T-helper 2 cell (primary cell): ENCODE measurements at regions not wholly inside any gene's neighbourhood (a gene's known extent, or its start where the extent isn't known, plus 50 kb on each side); places are given as distances from the start of the nearest gene placed in this dataset.

ENCODE experiments used
- DNase-seq, 5 experiments: peaks; one replicate each; pipeline versions ENCODE4 v3.0.0 to v3.0.0-alpha.2; 2012 to 2022

DNA sequence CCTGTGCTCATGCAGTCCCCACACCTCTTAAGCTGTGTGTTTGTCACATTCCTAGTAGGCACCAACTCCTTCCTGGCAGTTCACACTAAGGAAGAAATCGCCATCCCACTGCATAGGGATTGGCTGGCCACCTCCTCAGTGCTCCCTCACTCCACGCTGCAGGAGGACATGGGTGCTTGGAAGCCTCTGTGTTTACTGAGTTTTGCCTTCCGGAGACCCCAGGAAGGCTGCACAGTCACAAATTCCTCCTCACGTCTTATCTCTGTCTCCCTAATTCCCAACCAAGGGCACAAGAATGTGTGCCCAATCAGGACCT is 93.8 kb upstream of the GALNT2 start:
- DNase-seq = no peak

DNA sequence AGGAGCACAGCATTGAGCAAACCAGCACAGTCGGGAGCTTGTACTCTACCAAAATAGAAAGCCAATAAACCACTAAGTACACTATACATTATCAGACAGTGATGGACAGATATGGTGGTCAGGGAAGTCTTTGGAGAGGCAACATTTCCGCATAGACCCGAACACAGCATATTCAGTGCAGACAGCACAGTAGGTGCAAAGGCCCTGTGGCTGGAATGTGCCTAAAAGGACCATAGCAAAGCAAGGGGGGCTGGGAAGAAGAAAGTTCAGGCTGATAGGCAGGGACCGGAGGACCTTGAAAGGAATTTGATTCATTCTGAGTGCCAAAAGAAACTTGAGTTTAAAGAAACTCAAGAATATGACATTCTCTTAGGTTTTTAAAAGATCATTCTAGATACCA is 92.0 kb upstream of the GALNT2 start:
- DNase-seq = no peak

DNA sequence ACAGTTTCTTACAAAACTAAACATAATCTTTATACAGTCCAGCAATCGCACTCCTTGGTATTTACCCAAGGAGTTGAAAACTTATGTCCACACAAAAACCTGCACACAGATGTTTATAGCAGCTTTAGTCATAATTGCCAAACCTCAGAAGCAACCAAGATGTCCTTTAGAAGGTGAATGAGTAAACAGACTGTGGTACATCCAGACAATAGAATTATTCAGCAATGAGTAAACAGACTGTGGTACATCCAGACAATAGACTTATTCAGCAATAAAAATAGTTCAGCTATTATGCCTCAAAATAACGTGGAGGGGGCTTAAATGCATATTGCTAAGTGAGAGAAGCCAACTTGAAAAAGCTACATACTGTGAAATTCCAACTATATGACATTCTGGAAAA is 87.0 kb upstream of the GALNT2 start:
- no peak for DNase-seq

DNA sequence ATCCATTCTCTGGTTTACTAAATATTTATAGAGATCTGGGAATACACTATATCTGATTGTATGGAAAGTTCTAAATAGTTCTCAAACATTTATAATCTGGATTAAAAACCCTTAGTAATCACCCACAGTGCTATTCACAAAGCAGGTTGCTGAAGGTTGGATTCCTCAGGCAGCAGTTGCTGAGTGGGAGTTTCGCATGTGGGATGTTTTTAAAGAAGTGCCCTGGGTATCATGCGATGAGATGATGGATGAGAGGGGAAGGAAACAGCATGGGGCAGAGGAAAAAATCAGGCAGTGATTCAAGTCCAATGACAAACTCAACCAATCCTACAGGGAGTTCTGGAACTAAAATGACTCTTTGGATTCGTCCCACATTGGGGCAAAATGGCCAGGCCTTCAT is 85.3 kb upstream of the GALNT2 start:
- no peak for DNase-seq

DNA sequence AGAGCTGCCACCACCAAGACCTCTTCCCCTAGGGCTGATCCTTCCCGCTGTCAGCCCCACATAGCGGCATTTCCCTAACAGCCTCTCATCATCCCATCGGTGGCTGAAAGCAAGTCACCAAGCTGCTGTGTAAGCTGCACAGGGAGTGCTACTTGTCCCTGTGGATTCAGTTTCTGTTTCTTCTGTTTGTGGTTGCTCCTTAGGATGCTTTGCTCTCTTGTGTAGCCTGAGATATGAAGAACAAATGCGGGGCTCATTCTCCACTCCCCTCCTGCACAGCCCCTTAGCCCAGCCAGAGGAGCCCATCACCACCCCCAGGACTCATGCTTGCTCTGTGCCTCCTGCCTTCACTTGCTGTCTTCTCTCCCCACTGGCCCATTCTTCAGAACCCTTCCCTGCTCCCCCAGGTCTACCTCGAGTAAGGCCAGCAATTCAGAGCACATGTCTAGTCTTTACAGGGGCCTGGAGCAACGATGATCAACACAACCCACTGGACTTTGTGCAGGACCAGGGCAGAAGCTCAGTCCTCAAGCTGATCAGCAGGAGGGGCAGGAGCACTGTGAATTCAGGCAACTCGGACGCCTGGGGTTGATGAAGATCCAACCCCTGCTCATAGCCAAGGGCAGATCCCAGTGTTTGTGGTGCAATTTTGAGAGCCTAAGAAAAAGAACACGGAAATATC is 82.6 kb upstream of the GALNT2 start:
- DNase-seq = no peak

DNA sequence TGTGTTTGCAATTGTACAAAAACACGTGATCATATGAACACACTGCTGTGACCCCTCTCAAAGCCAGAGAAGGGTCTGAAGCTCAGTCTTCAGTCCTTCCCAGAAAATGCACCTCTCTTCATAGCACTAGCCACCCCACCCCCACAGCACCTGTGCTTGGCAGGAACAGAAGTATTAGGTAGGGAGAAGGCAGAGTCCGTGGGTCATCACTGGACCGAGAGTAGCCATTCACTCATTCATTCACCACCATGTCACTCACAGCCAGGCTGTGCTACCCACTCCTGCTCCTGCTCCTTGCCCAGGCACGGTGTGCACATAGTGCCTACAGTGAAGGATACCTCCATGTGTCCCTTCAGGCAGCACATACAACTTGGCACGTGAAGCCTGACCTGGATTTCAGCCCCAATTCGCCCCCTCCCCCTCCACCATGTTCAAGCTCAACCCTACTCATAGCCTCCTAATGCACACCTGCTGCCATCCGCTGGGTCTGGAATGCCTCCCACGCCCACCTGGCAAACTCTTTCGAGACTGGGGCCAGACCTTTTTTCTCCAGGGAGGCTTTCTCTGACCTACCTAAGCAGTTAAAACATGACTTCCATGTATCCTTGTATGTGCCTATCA is 81.9 kb upstream of the GALNT2 start:
- no peak for DNase-seq

DNA sequence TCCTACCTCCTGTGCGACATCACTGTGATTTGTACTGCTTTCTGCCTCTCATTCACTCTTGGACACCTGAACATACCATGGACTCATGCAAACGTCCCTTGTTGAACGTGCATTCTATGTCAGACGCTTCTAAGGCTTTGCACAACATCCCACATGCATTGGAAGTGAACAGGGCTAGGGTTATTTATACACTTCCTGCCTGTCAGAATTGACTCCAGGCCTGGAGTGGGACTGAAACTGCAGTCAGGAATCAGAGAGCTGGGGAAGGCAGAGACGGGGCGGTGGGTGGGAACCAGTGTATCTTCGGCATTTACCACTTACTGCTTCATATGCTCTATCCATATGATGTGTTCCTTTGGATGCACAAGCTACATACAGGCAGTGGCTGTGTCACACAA is 81.4 kb upstream of the GALNT2 start:
- no peak for DNase-seq

DNA sequence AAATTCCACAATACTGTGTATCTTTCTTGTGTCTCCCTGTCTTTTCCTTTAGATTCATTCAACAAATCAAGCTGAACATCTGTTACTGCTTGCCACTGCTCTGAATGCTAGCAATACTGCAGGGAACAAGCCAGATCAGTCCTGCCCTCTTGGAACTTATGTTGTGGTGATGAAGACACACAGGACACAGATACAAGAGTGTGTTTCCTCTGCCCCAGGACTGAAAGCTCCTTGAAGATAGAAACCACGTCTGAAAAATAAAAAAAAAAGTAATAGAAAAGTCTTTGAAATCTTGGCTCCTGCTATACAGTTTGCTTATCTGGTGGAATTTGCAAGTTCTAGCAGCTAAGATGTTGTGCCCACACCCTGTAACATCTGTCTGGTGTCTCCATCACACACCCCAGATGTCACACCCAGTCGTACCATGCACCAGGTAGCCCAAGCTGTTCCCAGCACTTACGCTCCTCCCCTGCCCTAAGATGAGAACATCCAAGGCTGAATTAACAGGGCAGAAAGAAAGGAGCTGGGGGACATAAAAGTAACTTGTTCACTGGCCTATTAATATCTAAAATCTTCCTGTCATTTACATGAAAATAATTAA is 80.2 kb upstream of the GALNT2 start:
- no peak for DNase-seq

DNA sequence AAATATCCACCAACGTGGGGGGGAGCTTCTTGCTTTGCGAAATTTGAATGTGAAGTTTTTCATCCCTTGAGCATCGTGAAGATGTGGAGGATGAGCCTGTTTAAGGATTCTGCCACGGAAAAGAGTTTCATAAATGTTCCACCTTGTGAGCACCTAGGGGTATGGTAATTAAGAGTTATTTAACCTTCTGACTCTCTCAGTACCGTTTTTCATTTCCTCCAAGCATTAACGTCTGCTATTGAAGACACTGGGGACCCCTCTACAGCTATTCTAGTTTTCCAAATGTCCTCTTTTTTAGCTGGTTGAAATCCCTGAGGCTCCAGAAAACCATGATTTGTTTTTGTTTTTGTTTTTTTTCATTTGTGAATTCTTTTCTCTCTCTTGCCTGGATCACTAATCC is 79.1 kb upstream of the GALNT2 start:
- DNase-seq = no peak

DNA sequence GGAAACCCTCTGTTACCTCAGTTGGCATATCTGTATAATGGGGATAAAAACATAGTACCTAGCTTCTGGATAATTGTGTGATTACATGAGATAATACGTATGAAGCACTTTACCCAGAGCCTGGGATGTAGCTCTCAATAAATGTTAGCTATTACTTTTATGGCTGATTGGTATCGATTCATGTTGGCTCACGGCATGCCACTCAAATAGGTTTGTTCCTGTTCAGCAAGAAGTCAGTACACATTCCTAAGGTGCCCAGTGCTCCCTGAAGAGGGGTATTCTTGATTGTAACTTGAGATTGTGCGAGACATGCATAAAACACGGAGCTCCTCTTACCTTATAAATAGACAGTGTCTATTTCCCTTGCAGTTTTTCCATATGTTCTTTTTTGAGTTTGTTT is 78.5 kb upstream of the GALNT2 start:
- DNase-seq = no peak

DNA sequence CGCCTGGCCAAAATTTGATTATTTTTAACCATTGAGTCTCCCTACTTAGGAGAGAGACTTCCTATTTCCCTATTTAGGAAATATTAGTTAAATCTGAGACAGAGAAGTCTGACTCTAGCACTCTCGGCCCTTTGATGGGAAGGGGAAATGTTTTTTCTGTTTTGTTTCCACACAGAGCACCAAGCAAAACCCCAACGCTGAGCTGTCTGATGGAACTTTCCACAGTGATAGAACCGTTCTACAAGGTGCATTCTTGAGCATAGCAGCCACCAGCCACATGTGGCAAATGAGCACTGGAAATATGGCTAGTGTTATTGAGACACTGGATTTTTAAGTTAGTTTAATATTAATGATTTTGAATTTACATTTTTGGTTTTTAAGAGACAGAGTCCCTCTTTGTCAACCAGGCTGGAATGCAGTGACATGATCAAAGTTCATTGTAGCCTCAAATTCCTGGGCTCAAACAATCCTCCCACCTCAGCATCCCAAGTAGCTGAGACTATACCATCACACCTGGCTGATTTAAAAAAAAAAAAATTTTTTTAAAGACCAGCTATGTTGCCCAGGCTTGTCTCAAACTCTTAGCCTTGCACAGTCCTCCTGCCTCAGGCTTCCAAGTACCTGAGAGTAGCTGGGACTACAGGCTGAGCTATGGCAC is 77.3 kb upstream of the GALNT2 start:
- no peak for DNase-seq

DNA sequence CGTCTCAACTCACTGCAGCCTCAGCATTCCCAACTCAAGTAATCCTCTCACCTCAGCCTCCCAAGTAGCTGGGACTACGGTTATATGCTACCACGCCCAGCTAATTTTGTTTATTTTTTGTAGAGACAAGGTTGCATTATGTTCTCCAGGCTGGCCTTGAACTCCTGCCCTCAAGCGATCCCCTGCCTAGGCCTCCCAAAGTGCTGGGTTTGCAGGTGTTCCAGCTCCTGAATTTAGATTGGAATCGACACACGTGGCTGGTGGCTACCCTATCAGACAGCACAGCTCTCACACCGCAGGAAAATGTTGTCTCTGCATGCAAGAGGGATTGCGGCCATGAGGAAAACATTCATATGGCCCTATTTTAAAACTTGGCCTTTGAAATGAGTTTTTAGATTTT is 76.7 kb upstream of the GALNT2 start:
- no peak for DNase-seq

DNA sequence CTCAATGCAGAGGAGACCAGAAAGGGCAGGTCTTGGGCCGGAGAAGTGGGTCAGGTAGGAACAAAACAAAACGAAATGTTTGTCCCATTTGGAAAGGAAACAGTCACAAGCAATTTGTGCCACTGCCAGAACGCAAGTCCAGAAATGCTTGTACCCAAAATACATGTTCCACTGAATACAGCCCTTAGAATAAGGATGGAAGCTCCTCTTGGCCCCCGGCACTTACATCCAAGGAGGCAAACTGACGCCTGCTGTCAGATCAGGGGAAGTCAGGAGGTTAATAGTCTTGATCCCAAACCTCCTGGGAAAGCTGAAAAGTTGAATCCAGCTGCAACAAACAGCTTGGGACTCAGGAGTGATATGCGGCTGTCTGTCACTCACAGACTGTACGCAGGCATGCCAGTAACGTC is 75.9 kb upstream of the GALNT2 start:
- no peak for DNase-seq

DNA sequence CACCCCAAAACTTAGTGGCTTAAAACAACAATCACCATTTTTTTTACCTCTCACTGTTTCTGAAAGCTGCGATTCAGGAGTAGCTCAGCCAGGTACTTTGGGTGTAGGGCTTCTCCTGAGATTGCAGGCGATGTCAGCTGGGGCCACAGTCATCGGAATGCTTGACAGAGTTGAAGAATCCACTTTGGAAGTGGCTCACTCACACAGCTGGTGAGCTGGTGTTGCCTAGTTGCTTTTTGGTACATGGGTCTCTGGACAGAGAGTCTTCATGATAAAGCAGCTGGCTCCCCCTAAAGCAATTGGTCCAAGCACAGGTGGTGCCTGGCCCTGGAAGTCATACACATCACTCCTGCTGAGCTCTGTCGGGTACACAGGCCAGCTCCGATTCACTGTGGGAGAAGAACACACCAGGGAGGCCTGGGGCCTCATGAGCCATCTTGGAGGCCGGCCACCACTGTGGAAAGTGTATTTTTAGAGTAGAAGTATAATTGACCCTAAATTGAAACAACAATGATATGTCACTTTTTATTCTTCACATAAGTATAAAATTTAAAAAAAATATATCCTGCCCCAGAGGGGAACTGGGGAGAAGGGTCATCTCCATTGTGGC is 75.2 kb upstream of the GALNT2 start:
- no peak for DNase-seq

DNA sequence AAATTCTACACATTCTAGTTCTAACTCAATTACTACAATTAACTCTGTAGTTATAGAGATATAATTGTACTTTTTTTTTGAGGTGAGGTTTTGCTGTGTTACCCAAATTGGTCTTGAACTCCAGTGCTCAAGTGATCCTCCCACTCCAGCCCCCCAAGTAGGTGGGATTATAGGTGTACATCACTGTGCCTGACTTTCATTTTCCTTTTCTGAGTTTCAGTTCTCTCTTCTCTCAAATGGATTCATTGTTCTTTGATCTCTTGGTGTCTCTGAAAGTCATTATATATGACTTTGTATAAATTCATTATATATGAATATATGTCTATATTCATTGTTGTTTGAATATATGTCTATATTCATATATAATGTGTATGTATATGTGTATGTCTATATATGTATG is 74.0 kb upstream of the GALNT2 start:
- no peak for DNase-seq

DNA sequence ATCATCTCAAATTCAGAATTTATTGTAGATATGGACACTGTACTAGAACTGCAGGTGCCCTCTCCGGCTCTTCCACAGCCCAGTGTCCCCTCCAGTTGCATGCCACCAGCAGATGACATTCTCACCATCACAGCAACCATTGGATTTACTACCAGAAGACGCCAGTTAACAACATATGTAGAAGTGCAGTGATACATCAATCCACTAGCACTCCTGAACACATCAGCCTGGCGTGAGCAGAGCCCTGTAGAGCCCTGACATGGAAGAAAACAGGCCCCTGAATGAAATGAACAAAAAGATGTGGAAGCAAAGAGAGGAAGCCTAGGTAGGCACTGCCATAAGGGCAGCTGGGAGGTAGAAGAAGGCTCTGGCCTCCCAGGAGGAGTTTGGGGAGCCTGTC is 73.1 kb upstream of the GALNT2 start:
- no peak for DNase-seq

DNA sequence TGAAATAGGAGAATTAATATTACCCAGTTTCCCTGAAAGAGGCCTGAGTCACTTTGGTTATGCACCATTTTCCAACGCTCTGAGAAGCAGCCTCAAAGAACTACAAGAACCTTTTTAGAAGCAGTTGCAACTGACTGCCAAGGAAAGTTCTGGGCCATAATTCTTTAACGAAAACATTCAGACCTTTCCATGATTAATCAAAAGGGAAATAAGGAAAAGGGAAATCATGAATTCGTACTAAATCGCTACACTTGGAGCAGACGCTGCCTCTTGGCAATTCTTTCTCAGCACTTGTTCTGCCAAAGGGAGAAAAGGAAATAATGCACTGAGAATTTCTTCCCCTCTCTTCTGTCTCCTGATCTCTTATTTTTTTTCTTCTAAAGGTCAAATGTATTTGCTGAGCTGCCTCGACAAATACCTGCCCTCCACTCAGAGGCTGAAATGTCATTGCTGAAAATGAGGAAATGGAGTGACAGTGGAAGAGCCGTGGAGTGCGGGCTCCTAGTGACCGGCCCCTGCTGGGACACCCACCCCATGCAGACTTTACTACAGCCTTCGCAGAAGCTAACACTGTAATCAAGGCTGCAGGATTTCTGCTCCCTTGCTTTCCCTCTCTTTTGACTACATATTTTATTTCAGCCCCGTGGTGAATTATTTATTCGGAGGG is 67.9 kb upstream of the GALNT2 start:
- DNase-seq = no peak

DNA sequence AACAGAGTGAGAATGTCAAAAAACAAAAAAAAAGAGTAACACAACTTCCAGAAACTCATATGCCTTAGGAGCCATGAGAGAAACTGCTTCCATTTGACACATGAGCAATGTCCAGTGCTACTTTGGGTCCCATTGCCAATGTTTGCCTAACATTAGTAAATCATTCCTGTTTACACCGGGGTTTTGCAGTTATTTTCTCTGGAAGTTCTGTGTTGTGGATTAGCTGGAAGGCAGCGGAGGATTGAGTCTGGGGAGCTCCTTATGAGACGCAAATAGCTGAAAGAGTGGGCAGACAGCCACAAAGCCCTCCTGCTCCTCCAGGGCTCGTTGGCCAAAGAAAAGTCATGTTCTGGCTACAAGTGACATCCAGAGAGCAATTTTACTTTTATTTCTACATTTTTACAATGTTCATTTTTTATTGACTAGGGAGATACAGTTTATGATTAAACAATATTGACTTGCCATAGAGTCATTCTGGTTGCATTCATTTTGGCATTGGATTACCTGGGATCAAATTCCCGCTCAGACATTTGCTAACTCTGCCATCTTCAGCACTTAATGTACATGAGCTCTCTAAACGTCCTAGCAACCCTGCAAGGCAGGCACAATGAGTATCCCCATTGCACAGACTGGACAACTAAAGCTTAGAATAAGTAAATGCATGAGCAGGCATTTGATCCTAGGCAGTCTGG is 66.4 kb upstream of the GALNT2 start:
- DNase-seq = no peak

DNA sequence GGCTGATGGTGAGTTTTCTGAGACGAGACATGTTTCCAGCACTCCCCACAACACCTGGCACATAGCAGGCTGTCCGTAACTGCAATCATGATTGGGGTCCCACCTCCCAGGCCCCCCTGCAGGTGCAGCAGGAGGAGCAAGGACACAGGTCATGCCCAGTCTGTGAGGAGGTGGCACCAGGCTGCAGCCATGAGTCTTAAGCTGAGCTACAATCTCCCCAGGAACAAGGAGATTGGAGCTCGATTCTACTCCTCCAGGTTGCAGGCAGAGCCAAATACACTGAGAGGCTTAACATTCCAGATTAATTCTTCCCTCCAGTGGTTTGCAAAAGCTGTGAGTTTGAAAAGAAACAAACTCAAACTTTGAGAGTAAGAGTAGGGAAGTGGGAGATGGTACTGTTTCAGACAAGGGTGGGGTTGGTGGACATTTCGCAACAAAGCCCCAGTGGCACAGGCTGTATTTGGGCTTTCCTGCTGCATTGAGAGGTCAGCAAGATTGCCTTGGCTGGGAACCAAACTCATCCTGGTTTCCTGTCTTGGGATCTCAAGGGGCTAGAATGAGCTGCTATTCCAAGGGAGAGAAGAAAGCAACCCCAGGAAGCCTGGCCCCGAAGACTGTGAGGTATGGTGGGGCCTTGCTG is 64.8 kb upstream of the GALNT2 start:
- no peak for DNase-seq

DNA sequence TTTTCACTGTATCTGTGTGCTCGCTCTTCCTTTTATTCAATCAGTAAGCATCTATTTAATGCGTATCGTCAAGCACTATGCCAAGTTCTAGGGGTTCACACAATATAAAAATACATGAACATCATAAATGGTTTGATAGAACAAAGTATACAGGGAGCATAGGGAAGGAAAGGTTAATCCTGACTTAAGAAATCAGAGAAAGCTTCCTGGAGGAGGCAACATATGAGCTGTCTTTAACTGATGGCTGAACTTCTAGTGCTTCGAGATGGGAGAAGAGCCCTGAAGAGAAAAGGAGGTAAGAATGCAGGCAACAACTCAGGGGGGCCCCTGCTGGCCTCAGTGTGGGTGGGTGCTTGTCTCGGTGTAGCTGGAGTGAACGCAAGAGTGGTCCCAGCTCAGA is 63.6 kb upstream of the GALNT2 start:
- no peak for DNase-seq

DNA sequence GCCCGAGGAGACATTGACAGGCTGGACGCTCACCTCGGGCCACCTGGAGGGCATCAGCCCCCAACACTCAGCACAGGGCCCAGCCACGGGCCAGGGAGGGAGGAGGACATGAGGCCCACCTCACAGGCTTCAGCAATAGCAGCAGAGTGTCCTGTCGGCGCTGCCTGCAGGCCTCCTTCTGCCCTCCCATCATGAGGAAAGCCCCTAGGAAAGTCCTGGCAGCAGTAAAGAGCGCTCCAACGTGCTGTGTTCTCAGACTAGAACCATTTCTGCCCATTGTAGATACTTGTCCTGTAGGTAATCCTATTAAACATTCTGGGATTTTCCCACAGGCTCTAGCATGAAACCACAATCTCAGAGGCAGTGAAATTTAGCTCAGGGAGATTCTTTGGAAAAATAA is 62.0 kb upstream of the GALNT2 start:
- no peak for DNase-seq

DNA sequence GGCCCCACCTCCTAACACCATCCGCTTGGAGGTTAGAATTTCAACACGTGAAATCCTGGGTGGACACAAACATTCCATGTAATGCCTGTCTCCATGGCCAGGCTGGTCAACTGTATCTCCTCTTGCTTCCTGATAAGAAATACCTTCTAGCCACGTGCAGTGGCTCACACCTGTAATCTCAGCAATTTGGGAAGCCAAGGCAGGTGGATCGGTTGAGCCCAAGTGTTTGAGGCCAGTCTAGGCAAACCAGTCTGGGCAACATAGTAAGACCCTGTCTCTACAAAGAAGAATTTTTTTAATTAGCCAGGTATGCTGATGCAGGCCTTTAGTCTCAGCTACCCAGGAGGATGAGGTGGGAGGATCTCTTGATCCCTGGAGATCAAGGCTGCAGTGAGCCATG is 58.3 kb upstream of the GALNT2 start:
- DNase-seq = no peak
